ENCODE measurements at regions not wholly inside any gene's neighbourhood (a gene's known extent, or its start where the extent isn't known, plus 50 kb on each side); places are given as distances from the start of the nearest gene placed in this dataset.

DNA sequence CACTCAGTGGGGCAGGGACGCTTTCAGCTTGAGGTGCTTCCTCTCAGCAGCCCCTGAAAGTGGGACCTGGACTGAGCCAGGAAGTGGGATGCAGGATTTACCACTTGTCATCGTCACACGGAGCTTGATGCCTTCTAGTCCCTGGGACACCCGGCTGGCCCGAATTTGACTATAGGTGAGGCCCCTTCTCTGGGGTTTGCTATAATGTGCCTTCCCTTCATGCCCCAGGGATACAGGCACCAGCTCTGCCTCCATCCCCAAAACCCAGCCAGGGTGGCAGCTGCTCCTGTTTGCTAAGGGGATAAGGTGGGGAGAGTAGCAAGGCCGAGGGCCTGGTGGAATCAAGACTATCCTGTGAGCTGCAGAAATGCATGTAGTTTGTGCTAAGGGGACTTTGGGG lies 235.0 kb downstream of the GLRX3 start:
- no peak for DNase-seq (ENCODE audit: low read depth)

DNA sequence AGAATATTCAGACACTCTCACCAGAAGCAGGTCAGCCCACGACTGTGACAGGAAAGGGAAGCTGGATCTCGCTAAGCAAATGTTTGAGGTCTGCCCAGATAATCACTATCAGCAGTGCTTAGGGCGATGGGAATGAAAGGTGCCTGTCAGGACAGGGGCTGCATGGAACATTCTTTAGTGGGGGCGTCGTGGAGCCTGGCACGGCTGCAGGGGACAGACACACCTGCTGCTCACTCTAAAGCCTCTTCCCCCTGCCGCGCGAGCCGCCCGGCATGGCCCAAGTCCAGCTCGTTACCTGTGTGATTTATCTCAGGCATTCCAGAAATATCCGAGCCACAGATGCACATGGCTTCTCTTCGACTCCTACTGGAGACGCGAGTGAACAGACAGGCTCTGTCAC lies 235.5 kb downstream of the GLRX3 start:
- DNase-seq (ENCODE audit: low read depth), result no peak

DNA sequence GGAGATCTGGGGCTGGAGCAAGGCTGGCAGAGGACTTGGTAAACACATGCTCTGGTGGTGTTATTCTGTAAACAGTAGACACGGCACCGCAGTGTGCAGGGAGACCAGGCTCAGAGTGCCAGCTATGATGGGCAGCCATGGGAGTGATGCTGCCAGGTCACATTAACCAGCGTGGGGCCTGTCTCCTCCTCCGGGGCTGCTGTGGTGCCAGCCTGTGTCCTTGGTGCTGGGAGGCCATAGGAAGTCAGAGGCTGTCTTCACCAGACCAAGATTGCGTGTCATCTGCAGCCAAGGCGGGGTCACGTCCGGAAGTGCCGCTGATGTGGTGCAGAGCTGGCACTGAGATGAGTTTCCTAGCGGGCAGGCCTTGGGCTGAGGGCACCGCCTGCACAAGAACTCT lies 236.0 kb downstream of the GLRX3 start:
- no peak for DNase-seq (ENCODE audit: low read depth)

DNA sequence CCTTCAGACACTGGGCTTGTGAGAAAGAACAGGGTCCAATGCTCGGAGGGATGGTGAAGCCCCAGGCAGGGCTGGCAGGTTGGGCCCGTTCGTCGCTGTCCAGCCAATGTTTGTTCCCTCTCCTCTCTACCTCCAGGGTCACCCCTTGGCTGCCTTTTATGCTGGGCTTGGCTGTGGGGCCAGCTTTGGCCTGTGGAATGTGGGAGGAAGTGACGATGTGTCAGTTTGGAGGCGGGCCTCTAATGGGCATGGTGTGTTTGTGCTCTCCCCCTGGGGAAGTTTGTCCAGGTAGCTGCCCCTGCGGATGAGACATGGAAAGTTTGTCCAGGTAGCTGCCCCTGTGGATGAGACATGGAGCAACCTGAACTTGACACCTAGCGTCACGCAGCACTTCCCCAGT lies 236.7 kb downstream of the GLRX3 start:
- DNase-seq (ENCODE audit: low read depth), result no peak

DNA sequence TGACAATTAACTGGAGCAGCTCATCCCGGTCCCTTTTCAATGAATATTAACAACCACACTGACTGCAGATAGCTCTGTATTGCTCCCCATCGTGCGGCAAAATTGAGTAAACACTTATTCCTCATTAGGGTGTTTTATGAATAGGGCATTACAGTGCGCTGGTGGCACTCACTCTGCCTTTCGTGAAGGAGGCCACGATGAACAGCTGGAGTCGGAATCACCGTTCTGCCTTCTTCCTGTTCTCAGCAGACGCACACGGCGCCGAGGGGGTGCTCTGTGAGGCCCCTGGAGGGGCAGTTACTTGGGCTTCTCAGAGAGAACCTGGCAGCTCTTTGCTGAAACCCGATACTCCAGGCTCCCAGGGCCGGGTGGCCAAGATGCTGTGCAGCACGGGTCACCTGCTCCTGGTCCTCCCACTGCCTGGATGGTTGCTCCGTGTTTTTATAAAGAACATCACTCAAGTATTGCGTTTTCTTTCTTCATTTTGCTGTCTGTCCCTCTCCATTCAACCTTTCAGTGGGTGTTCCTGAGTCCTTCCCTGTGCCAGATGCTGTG lies 241.9 kb downstream of the GLRX3 start:
- DNase-seq (ENCODE audit: low read depth), result no peak

DNA sequence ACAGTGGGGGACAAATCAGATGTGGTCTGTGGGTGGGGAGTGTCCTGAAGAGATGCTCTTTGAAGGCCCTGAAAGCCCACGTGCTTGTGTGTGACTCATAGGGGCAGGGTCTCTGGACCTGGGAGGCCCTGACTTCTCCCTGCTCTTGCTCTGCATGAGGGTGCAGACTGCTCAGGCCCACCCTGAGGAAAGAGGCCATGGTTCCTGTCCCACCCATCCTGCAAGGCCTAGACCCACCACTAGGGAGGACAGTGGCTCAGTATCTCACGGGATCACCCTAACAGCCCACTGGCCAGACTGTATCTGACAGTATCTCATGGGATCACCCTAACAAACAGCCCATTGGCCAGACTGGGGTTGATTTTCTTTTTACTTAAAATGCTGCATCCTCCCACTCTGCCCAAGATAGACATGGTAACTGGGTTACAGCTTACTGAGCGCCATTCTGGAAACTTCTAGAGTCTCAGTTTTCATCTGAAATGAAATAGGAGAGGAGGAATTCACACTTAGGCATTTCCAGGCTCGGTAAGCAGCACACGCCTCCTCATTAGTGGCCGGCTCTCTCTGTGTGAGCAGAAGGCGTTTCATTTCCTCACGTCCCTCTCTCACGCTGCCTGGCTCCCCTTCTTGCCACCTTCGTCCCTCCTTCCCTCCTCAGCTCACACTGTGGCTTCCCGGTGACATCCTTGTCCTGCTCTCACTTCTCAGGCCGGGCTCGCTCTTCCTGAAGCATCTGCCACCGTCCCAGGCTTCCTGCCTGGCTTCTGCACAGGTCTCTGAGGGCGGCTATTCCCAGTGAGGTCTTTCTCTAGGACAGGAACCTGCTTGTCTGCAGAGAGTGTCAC lies 242.6 kb downstream of the GLRX3 start:
- no peak for DNase-seq (ENCODE audit: low read depth)

DNA sequence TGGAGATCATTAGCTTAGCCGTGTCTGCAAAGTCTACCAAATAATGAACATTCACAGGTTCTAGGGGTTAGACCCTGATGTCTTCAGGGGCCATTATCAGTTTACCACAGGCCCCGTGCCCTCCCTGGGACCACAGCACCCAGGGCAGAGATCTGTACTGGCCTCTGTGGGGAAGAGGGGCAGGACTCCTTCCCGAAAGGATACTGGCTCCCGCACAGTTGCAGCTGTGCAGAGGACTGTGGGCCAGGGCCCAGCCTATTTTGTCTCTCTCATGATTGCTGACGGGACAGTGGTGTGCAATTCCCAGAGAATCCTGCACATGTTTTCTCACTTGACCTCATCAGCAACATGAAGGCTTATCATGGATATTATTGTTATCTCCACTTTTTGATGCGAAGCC lies 243.9 kb downstream of the GLRX3 start:
- DNase-seq (ENCODE audit: low read depth), result no peak

DNA sequence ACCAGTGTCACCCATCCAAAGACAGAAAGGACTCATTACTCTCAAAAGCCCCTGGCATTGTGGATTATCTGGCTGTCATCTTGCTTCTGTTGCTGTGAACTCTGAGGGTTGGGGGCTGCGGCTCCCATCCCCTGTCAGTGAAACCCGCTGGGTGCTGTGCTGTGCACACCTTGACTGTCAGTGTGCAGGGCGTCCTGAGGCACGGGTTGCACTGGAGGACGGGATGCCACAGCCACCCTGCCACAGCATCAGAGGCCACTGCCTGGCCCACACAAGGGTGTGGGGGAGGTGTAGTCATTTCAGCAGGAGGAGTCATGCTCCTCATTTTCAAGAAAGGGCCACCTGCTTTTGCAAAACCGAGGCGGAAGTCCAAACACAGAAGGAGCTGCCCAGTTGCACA lies 245.8 kb downstream of the GLRX3 start:
- DNase-seq (ENCODE audit: low read depth), result no peak

DNA sequence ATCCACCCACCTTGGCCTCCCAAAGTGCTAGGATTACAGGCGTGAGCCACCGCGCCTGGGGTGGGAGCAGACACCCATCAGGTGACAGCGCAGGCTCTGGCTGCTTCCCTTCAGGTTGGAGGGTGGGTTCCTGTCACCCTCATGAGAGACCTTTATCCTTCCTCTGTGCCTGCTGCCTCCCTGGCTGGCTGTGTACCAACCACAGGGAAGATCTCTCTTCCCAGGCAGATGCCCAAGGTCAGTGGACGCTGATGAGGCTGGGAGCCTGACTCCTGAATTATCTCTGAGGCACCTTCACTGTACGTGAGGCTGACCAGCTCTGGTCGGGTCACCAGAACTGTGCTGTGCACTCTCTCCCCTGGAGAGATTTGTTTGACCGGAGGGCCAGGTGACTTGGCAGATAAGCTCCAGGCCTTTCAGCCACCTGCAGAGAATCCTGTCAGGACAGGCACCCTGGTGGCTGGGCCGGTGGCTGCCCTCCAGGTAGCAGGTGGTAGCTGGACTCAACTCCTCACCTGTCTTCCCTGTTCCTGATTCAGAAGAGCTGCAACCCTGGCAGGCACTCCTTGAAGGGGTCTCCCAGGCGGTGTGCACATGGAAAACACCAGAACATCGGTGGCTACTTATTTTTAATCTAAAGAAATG lies 251.9 kb downstream of the GLRX3 start:
- no peak for DNase-seq (ENCODE audit: low read depth)

DNA sequence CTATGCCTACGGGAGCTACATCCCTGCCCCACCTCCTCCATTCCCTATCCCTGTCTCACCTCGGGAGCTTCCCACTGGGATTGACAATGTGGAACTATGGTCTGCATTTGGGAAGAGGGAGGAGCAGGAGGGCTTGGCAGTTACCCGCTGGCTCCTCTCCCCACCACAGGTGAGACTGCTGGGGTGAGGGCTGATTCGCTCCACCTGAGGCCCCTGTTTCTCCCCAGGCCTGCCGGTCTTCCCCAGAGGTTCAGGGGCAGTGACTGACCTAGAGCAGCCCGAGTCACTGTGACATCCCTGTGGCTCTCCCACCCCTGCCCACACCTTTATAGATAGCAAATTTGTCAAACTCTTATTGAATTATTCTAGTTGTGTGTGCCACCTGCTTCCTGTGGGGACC lies 252.6 kb downstream of the GLRX3 start:
- no peak for DNase-seq (ENCODE audit: low read depth)

DNA sequence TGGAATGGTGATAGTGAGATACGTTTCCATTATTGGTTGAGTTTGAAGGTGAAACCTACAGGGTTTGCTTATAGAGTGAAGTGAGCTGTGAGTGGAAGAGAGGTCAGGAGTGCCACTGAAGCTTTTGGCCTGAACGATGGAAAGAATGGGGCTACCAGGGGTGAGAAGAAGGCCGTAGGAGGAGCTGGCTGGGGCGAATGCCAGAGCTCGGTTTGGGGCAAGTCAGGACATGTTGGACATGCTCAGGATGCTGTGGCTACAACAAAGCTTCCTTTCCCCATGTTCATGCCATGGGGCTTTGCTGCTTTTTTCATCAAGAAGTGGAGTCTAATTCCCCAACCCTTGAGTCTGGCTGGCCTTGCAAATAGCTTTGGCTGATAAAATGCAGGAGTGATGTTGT lies 253.7 kb downstream of the GLRX3 start:
- DNase-seq (ENCODE audit: low read depth), result no peak

DNA sequence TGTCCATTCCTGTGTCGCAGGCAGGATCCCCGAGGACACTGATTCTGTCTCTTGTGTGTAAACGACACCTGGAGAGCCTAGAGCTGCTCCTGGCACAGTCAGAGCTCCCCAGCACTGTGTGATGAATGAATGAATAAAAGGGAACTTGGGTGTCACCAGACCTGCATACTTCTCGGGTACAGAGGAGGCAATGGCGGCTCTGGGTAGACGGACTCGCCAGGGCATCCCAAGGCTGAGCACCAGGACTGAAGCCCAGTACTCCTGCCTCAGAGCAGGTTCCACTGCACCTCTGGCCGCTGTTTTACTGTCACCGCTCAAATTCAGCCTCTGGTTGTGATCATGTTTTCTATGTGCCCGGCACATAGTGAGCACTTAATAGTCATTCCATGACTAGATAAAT lies 255.8 kb downstream of the GLRX3 start:
- DNase-seq (ENCODE audit: low read depth), result no peak

DNA sequence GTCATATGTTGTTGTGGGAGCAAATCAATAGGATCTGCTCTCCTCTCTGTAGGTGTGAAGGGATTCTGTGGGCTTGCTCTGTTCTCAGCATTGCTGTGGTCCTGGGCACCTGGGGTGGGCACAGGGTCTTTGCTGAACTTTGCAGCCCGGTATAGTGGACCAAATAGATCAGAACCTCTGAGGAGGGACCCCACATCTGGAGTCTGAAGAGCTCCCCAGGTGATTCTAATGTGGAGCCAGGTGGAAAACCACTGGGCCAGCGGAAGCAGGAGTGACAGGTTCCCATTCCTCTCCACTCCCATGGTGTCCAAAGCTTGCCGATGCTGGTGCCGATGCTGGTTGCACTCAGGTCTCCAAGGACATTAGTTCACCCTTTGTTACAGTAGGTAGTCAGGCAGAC lies 257.2 kb downstream of the GLRX3 start:
- no peak for DNase-seq (ENCODE audit: low read depth)

DNA sequence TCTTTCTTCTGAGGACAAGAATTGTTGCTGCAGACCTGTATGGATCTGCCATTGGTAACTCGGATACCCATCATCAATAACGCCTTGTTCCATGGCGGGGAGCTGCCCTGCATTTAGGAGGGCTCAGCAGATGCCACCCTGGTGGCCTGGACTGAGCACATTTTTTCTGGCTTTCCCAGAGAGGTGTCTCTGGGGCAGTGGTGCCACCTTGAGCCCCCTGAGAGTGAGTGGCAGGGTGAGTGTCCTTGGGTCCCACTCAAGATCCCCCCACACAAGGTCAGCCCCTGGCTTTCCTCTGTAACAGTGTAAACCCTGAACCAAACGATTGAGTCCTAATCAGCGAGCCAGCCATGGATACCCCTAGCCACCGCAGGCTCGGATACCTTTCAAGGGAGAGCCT lies 258.6 kb downstream of the GLRX3 start:
- no peak for DNase-seq (ENCODE audit: low read depth)

DNA sequence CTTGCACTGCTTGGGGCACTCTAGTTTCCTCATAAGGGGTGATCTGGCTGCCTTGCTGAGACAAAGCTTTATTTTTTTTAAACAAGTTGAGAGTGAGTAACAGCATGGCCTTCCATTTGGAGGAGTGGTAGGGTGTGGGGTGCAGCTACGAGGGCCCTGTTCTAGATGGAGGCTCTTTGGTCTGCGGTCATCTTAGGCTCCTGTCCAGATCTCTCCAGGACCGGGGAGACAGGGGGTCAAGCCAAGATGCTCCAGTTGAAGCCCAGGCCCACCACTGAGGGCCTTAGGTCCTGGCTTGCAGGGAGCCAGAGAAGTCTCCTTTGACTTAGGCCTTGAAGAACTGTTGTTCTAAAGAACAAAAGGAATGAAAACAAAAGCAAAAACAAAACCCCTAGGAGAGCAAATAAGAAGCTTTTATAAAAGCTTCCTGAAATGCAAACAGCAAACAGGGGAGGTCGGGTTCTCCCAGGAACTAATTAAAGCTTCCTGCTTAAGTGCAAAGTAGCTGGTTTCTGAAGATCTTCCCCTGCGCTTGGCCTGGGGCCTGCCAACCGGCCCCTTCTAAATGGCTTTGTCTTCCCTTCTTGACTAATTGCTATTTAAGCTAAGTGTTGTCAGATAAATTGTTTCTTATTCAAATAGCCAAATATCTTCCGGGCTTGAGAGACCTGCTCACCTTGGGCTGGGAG lies 259.2 kb downstream of the GLRX3 start:
- DNase-seq (ENCODE audit: low read depth), result no peak

DNA sequence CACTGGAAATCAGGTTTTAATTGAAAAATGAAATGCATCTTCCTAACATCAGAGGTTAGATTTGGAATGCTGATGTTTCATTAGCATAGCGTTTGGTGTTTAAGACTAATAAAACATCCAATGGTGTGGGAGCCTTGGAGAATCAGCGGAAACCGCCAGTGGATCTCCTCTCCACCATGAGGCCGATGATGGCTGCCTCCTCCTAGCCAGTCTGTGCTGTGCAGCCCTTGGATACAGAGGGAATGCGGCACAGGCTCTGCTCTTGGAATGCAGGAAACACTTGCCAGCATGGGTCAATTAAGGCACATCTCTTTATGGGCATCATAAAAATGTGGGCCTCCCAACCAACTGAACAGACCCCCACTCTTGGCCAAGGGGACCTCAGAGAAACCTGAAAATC lies 259.9 kb downstream of the GLRX3 start:
- DNase-seq (ENCODE audit: low read depth), result no peak

DNA sequence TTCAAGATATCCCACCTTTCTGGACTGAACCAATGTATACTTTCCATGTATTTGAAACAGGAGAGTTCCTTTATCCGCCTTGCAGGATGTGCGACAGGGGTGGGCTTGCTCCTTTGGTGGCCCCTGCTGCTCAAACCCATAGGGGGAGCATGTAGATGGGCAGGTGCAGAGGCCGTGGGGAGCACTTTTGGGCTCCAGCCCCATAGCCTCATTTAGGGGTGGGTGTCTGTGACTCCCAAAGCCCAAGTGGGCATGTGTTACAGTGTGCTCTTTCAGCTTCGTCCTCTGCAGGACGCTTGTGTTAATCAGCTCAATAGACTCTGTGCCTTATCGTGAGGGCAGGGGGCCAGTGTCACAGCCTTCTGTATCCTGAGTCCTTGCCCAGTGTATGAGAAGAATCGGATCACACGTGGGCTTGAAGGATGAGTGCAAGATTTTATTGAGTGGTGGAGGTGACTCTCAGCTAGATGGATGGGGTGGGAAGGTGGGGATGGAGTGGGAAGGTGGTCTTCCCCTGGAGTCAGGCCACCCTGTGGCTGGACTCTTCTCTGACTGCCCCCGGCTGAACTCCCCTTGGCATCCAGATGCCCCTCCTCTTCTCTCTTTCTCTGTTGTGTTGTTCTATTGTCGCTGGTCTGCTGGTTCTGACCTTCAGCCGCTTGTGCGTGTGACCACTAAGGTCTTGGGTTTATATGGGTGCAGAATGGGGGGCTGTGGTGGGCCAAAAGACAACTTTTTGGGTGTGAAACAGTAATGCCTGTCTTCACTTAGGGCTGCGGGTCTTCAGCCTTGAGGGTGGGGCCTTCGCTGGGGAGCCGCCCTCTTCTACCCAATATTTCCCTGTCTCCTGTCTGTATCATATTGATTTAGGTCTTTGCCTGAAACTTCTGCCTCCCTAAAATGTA lies 262.2 kb downstream of the GLRX3 start:
- no peak for DNase-seq (ENCODE audit: low read depth)

DNA sequence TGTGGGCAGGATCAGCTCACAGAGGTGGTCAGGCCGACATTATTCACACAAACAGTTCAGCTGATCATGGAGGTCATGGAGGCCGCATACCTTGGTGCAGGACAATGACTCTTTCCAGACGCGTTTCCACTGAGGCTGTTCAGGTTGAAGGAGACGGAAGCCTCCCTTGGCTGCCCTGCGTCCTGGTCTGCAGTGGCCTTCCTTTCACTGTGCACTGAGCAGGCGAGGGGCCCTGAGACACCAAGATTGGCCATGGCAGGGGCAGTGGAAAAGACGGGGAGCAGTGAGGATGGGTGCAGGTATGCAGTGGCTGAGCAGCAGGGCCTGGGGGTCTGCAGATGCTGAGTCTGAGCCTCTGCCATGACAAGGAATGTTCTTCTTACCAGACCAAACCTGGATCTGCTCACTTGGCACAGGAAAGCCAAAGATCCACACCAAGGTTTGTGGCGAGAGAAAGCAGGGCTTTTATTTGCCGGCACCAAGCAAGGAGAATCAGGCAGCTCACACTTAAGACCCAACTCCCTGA lies 263.3 kb downstream of the GLRX3 start:
- no peak for DNase-seq (ENCODE audit: low read depth)

DNA sequence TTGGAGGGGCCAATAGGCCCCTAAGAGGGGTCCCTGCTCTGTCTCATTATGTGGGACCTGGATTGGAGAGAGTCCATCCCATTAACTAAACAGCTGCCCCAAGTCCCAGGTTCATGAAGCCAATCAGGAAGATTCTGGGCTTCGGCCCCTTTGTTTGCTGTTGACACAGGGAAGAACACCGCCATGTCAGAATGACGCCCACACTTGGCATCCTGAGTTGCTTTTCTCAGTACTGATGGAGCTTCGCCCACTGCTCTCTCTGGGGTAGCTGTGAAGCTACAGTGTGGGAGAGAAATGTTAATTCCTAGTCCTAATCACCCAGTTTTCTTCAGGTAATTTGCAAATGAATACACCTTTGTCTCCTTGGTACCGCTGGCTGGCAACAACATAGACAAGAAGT lies 264.7 kb downstream of the GLRX3 start:
- DNase-seq (ENCODE audit: low read depth), result no peak

DNA sequence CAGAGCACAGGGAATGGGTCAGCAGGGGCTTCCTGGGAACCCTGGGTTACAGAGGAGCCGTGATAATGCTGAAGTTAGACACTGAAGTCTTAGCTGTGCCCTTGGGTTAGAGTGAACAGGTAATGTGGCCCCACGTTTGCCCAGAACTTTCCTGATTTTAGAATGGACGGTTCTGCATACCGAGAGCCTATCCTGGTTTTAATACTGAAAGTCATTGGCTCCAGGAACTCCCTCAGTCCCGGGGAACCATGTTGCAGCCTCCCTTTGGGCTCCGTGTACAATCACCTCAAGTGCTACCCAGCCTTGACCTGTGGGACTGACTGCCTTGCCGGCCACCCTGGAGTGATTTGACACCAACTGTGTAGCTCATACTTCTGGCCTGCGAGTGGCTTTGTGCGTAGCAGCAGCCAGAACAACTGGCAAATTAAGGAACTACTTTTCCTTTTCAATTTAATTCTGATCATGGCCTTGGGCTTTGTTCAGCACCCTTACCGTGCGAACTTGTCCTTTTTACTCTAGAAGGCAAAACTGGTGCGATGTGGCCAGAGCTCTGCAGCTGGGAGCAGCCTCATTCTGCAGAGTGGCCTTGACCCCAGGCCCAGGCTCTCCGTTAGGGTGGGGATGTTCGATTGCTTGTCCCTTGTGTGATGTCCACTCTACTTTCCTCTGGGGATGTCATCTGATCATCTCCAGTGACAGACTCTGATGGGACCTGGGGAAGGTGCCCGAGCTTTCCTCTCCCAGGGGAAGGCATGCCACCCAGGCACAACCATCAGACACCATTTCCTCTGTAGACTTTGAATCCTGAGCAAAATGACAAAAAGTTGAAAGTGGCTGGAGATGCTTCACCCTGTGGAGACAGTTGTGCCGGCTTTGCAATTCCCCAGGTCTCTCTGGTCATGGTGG lies 265.9 kb downstream of the GLRX3 start:
- no peak for DNase-seq (ENCODE audit: low read depth)
